Upper lobe of left lung (tissue), 6 donors: ENCODE measurements at regions not wholly inside any gene's neighbourhood (a gene's known extent, or its start where the extent isn't known, plus 50 kb on each side); places are given as distances from the start of the nearest gene placed in this dataset.
A peak's percentile ranks its signal among the peaks of the same experiment; 100 is the strongest.

Experiments used
- ATAC-seq, 2 donors: fragments of 200-7000 bp; cut with Tn5 transposase; one replicate each; pipeline ENCODE4 v1.9.1; 2022; ENCODE audit warnings: mild to moderate bottlenecking in 2 of 2, moderate library complexity in 2 of 2; ENCODE audit not compliant: low FRiP score in 2 of 2
- DNase-seq, 2 donors: peaks; one replicate each; pipeline ENCODE4 v3.0.0-alpha.2; 2019 to 2020
- H3K27ac ChIP-seq, 4 donors: fragments of 200-600 bp; sonication (generic); one replicate each; pipeline ENCODE4 v1.5.1; 2016 to 2019
- H3K27me3 ChIP-seq, 4 donors: fragments of 200-600 bp; sonication (generic); one replicate each; pipeline ENCODE4 v1.5.1; 2017 to 2019
- H3K36me3 ChIP-seq, 4 donors: fragments of 200-600 bp; sonication (generic); one replicate each; pipeline ENCODE4 v1.5.1; 2016 to 2019
- H3K4me1 ChIP-seq, 4 donors: fragments of 200-600 bp; sonication (generic); one replicate each; pipeline ENCODE4 v1.5.1; 2018 to 2019
- H3K4me3 ChIP-seq, 4 donors: fragments of 200-600 bp; sonication (generic); one replicate each; pipeline ENCODE4 v1.5.1; 2017 to 2019; ENCODE audit warnings: mild to moderate bottlenecking in 2 of 4, moderate library complexity in 1 of 4
- H3K9me3 ChIP-seq, 4 donors: fragments of 200-600 bp; sonication (generic); one replicate each; pipeline ENCODE4 v1.5.1; 2018 to 2019
- CTCF ChIP-seq, 6 experiments: fragments of 450-650 bp in 4 of 6; fragments of 200-600 bp in 2 of 6; sonication (generic) in 2 of 6; IDR thresholded peaks; one replicate each; pipeline ENCODE4 v1.5.1; 2016 to 2019; ENCODE audit warnings: antibody characterized with exemption in 6 of 6
- EP300 ChIP-seq, 4 donors: sonication (generic); formaldehyde crosslinking; IDR thresholded peaks; one replicate each; pipeline ENCODE4 v1.5.1; 2017; ENCODE audit warnings: antibody characterized with exemption in 4 of 4, control low read depth in 2 of 4
- POLR2A ChIP-seq, 4 donors: fragments of 450-650 bp; IDR thresholded peaks; one replicate each; pipeline ENCODE4 v1.5.1; 2016 to 2017; ENCODE audit warnings: antibody characterized with exemption in 4 of 4, mild to moderate bottlenecking in 2 of 4
- POLR2AphosphoS5 ChIP-seq, 2 donors: sonication (generic); formaldehyde crosslinking; IDR thresholded peaks; one replicate each; pipeline ENCODE4 v1.5.1; 2017; ENCODE audit warnings: antibody characterized with exemption in 2 of 2
- WGBS, 2 donors: methylation state at CpG; one replicate each; pipeline ENCODE4 v1.1.5; 2017 to 2018; 5-methylcytosine and 5-hydroxymethylcytosine counted together
- donor health status: DM: no; HTN: no; CAD: no; lungs with moderate emphysema.
- donor health status: DM: no; HTN: yes; CAD: no; lungs with severe emphysema.

- DNase-seq, result no peak
- Histone ChIP-seq H3K27me3 (no peaks in the 10 kb centered on the region), H3K27ac (no peak overlapping the region), H3K4me1 (no peaks in the 10 kb centered on the region), H3K4me3 (no peak overlapping the region), H3K36me3 (no peaks in the 10 kb centered on the region), H3K9me3 (no peaks in the 10 kb centered on the region)
- 63 to 67% methylated on average over 2 of the region's 2 CpGs for WGBS, 2 donors
- TF ChIP-seq CTCF (IDR thresholded peaks at IDR 0.05) (no peak), POLR2AphosphoS5 (IDR thresholded peaks at IDR 0.05) (no peak), POLR2A (IDR thresholded peaks at IDR 0.05) (no peak), EP300 (IDR thresholded peaks at IDR 0.05) (no peak)
- peak in 1 of 2 donors; percentile 6 for ATAC-seq
Observed at GRCh38 chr1:208880433-208881100, 636.4 kb upstream of the PLXNA2 start.

- Histone ChIP-seq H3K4me1 (no peaks in the 10 kb centered on the region), H3K9me3 (no peaks in the 10 kb centered on the region), H3K36me3 (no peaks in the 10 kb centered on the region), H3K27me3 (no peaks in the 10 kb centered on the region), H3K4me3 (no peak overlapping the region), H3K27ac (no peak overlapping the region)
- ATAC-seq (no peak), DNase-seq (no peak)
- no peak for TF ChIP-seq EP300 (IDR thresholded peaks at IDR 0.05)
- TF ChIP-seq CTCF (IDR thresholded peaks at IDR 0.05), result no peak
- TF ChIP-seq POLR2AphosphoS5 (IDR thresholded peaks at IDR 0.05), result no peak
- TF ChIP-seq POLR2A (IDR thresholded peaks at IDR 0.05), result no peak
- WGBS, 2 donors, result 9 to 21% methylated on average over 1 of the region's 1 CpG
Observed at GRCh38 chr1:208885060-208885459, 640.9 kb upstream of the PLXNA2 start.

- DNase-seq (no peak), ATAC-seq (no peak)
- 68 to 88% methylated on average over 4 of the region's 4 CpGs for WGBS, 2 donors
- Histone ChIP-seq H3K9me3 (no peaks in the 10 kb centered on the region), H3K4me1 (no peaks in the 10 kb centered on the region), H3K27ac (no peak overlapping the region), H3K4me3 (no peak overlapping the region), H3K27me3 (no peaks in the 10 kb centered on the region), H3K36me3 (no peaks in the 10 kb centered on the region)
- TF ChIP-seq POLR2AphosphoS5 (IDR thresholded peaks at IDR 0.05), result no peak
- no peak for TF ChIP-seq CTCF (IDR thresholded peaks at IDR 0.05)
- no peak for TF ChIP-seq POLR2A (IDR thresholded peaks at IDR 0.05)
- no peak for TF ChIP-seq EP300 (IDR thresholded peaks at IDR 0.05)
Observed at GRCh38 chr1:208885650-208886049, 641.5 kb upstream of the PLXNA2 start.

GRCh38 chr1:208888376-208888775, 644.2 kb upstream of the PLXNA2 start:
- 85 to 89% methylated on average over 2 of the region's 2 CpGs for WGBS, 2 donors
- ATAC-seq (no peak), DNase-seq (no peak)
- no peak for TF ChIP-seq EP300 (IDR thresholded peaks at IDR 0.05)
- TF ChIP-seq CTCF (IDR thresholded peaks at IDR 0.05), result no peak
- no peak for TF ChIP-seq POLR2AphosphoS5 (IDR thresholded peaks at IDR 0.05)
- TF ChIP-seq POLR2A (IDR thresholded peaks at IDR 0.05), result no peak
- H3K9me3 ChIP-seq, result no peaks in the 10 kb centered on the region
- no peaks in the 10 kb centered on the region for H3K27me3 ChIP-seq
- no peaks in the 10 kb centered on the region for H3K4me1 ChIP-seq
- H3K36me3 ChIP-seq, result no peaks in the 10 kb centered on the region
- no peak overlapping the region for H3K4me3 ChIP-seq
- no peak overlapping the region for H3K27ac ChIP-seq

GRCh38 chr1:208892147-208892546, 648.0 kb upstream of the PLXNA2 start:
- no peak overlapping the region for H3K4me3 ChIP-seq
- 79 to 80% methylated on average over 6 of the region's 6 CpGs for WGBS, 2 donors
- H3K9me3 ChIP-seq, result no peaks in the 10 kb centered on the region
- TF ChIP-seq CTCF (IDR thresholded peaks at IDR 0.05) (no peak), POLR2A (IDR thresholded peaks at IDR 0.05) (no peak), POLR2AphosphoS5 (IDR thresholded peaks at IDR 0.05) (no peak), EP300 (IDR thresholded peaks at IDR 0.05) (no peak)
- H3K4me1 ChIP-seq, result no peaks in the 10 kb centered on the region
- H3K36me3 ChIP-seq, result no peaks in the 10 kb centered on the region
- H3K27me3 ChIP-seq, result no peaks in the 10 kb centered on the region
- no peak for ATAC-seq
- DNase-seq, result no peak
- H3K27ac ChIP-seq, result no peak overlapping the region
